Bronchial epithelial cell (primary cell): ENCODE measurements at regions not wholly inside any gene's neighbourhood (a gene's known extent, or its start where the extent isn't known, plus 50 kb on each side); places are given as distances from the start of the nearest gene placed in this dataset.
A peak's percentile ranks its signal among the peaks of the same experiment; 100 is the strongest.

Experiments used
- DNase-seq: peaks from one replicate; pipeline ENCODE4 v3.0.0-alpha.2; 2010; ENCODE audit warnings: low read depth
- FAIRE-seq: peaks from 2 replicates; lab custom pipeline; 2011; peaks lifted over from hg19 to GRCh38; lab: Jason Lieb, UNC
- H3K27me3 ChIP-seq: 2 replicates; pipeline ENCODE4 v1.5.1; 2011; ENCODE audit warnings: low read length; ENCODE audit not compliant: control insufficient read depth, insufficient read depth
- H3K36me3 ChIP-seq: 2 replicates; pipeline ENCODE4 v1.5.1; 2011; ENCODE audit warnings: low read length; ENCODE audit not compliant: control insufficient read depth, insufficient read depth
- H3K4me3 ChIP-seq: 2 replicates; pipeline ENCODE4 v1.5.1; 2011; ENCODE audit warnings: mild to moderate bottlenecking, low read depth, low read length, control low read depth
- CTCF ChIP-seq: IDR thresholded peaks from 2 replicates; pipeline ENCODE4 v1.5.1; 2011; ENCODE audit warnings: mild to moderate bottlenecking, moderate library complexity, low read length, control low read depth, inconsistent platforms; ENCODE audit not compliant: insufficient read depth, severe bottlenecking

- no peak for TF ChIP-seq CTCF
- Histone ChIP-seq H3K36me3 (no peaks in the 10 kb centered on the region), H3K4me3 (no peak overlapping the region), H3K27me3 (no peaks in the 10 kb centered on the region)
- peak; percentile 95 for DNase-seq
- no peak for FAIRE-seq
These were observed 54.1 kb upstream of the SLC38A11 start for GRCh38 chr2:165009466-165009865.

GRCh38 chr2:165008730-165009315, 53.5 kb upstream of the SLC38A11 start:
- FAIRE-seq (peak; percentile 32), DNase-seq (peak; percentile 100)
- no peaks in the 10 kb centered on the region for H3K27me3 ChIP-seq
- no peak overlapping the region for H3K4me3 ChIP-seq
- TF ChIP-seq CTCF, result no peak
- no peaks in the 10 kb centered on the region for H3K36me3 ChIP-seq

- FAIRE-seq (no peak), DNase-seq (peak; percentile 47)
- TF ChIP-seq CTCF, result no peak
- H3K27me3 ChIP-seq, result no peaks in the 10 kb centered on the region
- no peaks in the 10 kb centered on the region for H3K36me3 ChIP-seq
- no peak overlapping the region for H3K4me3 ChIP-seq
These were observed 51.9 kb upstream of the SLC38A11 start for GRCh38 chr2:165007161-165007744.
